Gastroesophageal sphincter (tissue), 4 donors: ENCODE measurements at regions not wholly inside any gene's neighbourhood (a gene's known extent, or its start where the extent isn't known, plus 50 kb on each side); places are given as distances from the start of the nearest gene placed in this dataset.

ENCODE experiments used
- ATAC-seq: fragments of 150-250 bp; one replicate; pipeline ENCODE4 v1.9.1; 2016; ENCODE audit warnings: mild to moderate bottlenecking, moderate library complexity
- H3K27ac ChIP-seq, 4 donors: fragments of 200-600 bp; sonication (generic) in 3 of 4; 1 replicate in 3 of 4; 2 replicates in 1 of 4; pipeline ENCODE4 v1.5.1; 2016 to 2019
- H3K27me3 ChIP-seq: fragments of 200-600 bp; sonication (generic); one replicate; pipeline ENCODE4 v1.5.1; 2019
- H3K36me3 ChIP-seq, 2 donors: fragments of 200-600 bp; sonication (generic); one replicate each; pipeline ENCODE4 v1.5.1; 2019; ENCODE audit warnings: control low read depth in 1 of 2
- H3K4me1 ChIP-seq, 3 donors: fragments of 200-600 bp; sonication (generic); 1 replicate in 2 of 3; 2 replicates in 1 of 3; pipeline ENCODE4 v1.5.1; 2016 to 2019; ENCODE audit warnings: control low read depth in 2 of 3
- H3K4me3 ChIP-seq, 2 donors: fragments of 200-600 bp; sonication (generic); one replicate each; pipeline ENCODE4 v1.5.1; 2019; ENCODE audit warnings: mild to moderate bottlenecking in 1 of 2, moderate library complexity in 1 of 2
- H3K9me3 ChIP-seq, 3 donors: fragments of 200-600 bp; sonication (generic); one replicate each; pipeline ENCODE4 v1.5.1; 2017 to 2019; ENCODE audit warnings: control low read depth in 2 of 3
- CTCF ChIP-seq, 4 experiments: fragments of 200-600 bp in 2 of 4; fragments of 450-650 bp in 2 of 4; sonication (generic) in 1 of 4; IDR thresholded peaks; one replicate each; pipeline ENCODE4 v1.5.1; 2017 to 2019; ENCODE audit warnings: antibody characterized with exemption in 4 of 4, mild to moderate bottlenecking in 2 of 4, moderate library complexity in 2 of 4
- EP300 ChIP-seq: sonication (generic); formaldehyde crosslinking; IDR thresholded peaks from one replicate; pipeline ENCODE4 v1.6.1; 2017; ENCODE audit warnings: antibody characterized with exemption, mild to moderate bottlenecking
- POLR2A ChIP-seq, 2 donors: fragments of 450-650 bp; IDR thresholded peaks; one replicate each; pipeline ENCODE4 v1.6.1; 2017; ENCODE audit warnings: antibody characterized with exemption in 2 of 2, mild to moderate bottlenecking in 2 of 2, moderate library complexity in 1 of 2
- POLR2AphosphoS5 ChIP-seq: sonication (generic); formaldehyde crosslinking; IDR thresholded peaks from one replicate; pipeline ENCODE4 v1.6.1; 2017; ENCODE audit warnings: antibody characterized with exemption
- WGBS, 2 donors: methylation state at CpG; one replicate each; pipeline ENCODE4 v1.1.5; 2018; ENCODE audit warnings: low coverage in 1 of 2; 5-methylcytosine and 5-hydroxymethylcytosine counted together

GRCh38 chr5:111942661-111943401 is 185.8 kb upstream of the NREP start:
- 44% methylated on average over 1 of the region's 1 CpG; no CpG with 5 or more reads in 1 of the 2 donors for WGBS, 2 donors

DNA sequence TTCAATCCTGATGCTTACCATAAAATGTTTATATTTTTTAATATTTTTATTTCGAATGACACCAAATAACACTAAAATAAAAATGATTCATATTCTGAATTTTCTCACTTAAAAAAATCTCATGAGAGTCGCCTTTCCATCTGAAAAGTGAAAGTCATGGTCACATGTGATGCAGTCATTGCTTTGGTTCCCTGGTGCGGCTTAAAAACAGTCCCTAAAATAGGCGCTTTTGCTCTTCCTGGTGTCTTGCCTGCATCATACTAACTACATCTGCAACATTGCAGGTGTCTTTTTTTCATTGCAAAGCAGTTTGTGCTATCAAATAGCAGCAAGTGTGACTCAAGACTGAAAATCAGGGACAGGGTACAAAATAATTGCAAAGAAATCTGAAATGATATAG is 185.2 kb upstream of the NREP start:
- Histone ChIP-seq H3K27me3 (no peaks in the 10 kb centered on the region), H3K4me3 (no peak overlapping the region), H3K9me3 (no peaks in the 10 kb centered on the region), H3K36me3 (no peaks in the 10 kb centered on the region), H3K4me1 (no peaks in the 10 kb centered on the region), H3K27ac (no peak overlapping the region)
- ATAC-seq: no peak
- TF ChIP-seq POLR2A (IDR thresholded peaks at IDR 0.05) (no peak), EP300 (no peak), CTCF (IDR thresholded peaks at IDR 0.05) (no peak), POLR2AphosphoS5 (no peak)
- WGBS, 2 donors: 84 to 88% methylated on average over 4 of the region's 4 CpGs

More at GRCh38 chr5:111942661-111943401, 185.8 kb upstream of the NREP start:
- no peak for ATAC-seq
- Histone ChIP-seq H3K36me3 (no peaks in the 10 kb centered on the region), H3K27me3 (no peaks in the 10 kb centered on the region), H3K4me3 (no peak overlapping the region), H3K4me1 (no peaks in the 10 kb centered on the region), H3K27ac (no peak overlapping the region), H3K9me3 (no peaks in the 10 kb centered on the region)
- no peak for TF ChIP-seq CTCF (IDR thresholded peaks at IDR 0.05)

DNA sequence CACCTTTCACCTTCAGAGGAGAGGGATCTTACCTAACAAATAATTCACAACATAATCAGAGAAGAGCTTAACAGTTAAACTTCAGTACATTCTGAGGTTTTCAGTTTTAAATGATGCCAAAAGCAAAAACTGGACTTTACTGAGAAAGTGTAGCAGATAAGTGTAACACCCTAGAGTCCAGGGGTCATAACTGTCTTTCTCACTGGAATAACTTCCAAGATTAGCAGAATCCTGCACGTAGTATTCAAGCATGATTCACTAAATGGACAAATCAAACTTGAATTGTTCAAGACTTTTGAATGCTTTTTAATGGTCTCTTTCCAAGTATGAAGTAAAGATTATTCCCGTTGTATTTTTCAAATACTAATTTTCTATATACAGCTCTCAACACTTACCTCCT is 180.1 kb upstream of the NREP start:
- no peak for TF ChIP-seq CTCF (IDR thresholded peaks at IDR 0.05)
- H3K27ac ChIP-seq: no peak overlapping the region
- H3K4me3 ChIP-seq: no peak overlapping the region
- no peak for ATAC-seq
- no peaks in the 10 kb centered on the region for H3K9me3 ChIP-seq
- no peaks in the 10 kb centered on the region for H3K27me3 ChIP-seq
- no peaks in the 10 kb centered on the region for H3K36me3 ChIP-seq
- WGBS, 2 donors: 44 to 62% methylated on average over 2 of the region's 2 CpGs
- H3K4me1 ChIP-seq: peaks cover 0 to 8% (median 3%) of the 10 kb centered on the region in 3 donors

DNA sequence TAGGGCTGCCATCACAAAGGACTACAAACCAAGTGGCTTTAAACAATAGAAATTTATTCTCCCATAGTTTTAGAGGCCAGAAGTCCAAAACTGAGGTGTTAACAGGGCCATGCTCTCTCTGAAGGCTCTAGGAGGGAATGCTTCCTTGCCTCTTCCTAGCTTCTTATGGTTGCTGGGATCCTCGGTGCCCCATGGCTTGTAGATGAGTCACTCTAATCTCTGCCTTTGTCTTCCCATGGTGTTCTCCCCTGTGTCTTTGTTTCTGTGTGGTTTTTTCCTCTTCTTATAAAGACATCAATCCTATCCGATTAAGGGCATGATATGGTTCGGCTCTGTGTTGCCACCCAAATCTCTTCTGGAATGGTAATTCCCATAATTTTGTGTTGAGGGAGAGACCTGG is 178.8 kb upstream of the NREP start:
- Histone ChIP-seq H3K9me3 (no peaks in the 10 kb centered on the region), H3K4me1 (peaks cover 0 to 8% (median 3%) of the 10 kb centered on the region in 3 donors), H3K27me3 (no peaks in the 10 kb centered on the region), H3K4me3 (no peak overlapping the region), H3K27ac (no peak overlapping the region), H3K36me3 (no peaks in the 10 kb centered on the region)
- 91 to 100% methylated on average over 1 to 3 of the region's 3 CpGs for WGBS, 2 donors
- no peak for ATAC-seq
- no peak for TF ChIP-seq CTCF (IDR thresholded peaks at IDR 0.05)
- no peak for TF ChIP-seq EP300
- no peak for TF ChIP-seq POLR2A (IDR thresholded peaks at IDR 0.05)

GRCh38 chr5:111935009-111935408 is 178.0 kb upstream of the NREP start:
- Histone ChIP-seq H3K4me1 (peaks cover 0 to 8% (median 3%) of the 10 kb centered on the region in 3 donors), H3K36me3 (no peaks in the 10 kb centered on the region), H3K27me3 (no peaks in the 10 kb centered on the region), H3K9me3 (no peaks in the 10 kb centered on the region), H3K27ac (no peak overlapping the region), H3K4me3 (no peak overlapping the region)
- TF ChIP-seq POLR2A (IDR thresholded peaks at IDR 0.05): no peak
- no peak for TF ChIP-seq POLR2AphosphoS5
- no peak for TF ChIP-seq CTCF (IDR thresholded peaks at IDR 0.05)
- TF ChIP-seq EP300: no peak
- 55% methylated on average over 1 of the region's 1 CpG; no CpG with 5 or more reads in 1 of the 2 donors for WGBS, 2 donors
- peak; percentile 29 for ATAC-seq
